ENCODE measurements at regions not wholly inside any gene's neighbourhood (a gene's known extent, or its start where the extent isn't known, plus 50 kb on each side); places are given as distances from the start of the nearest gene placed in this dataset.

GRCh38 chr17:74087002-74087585 lies 116.4 kb upstream of the RPL38 start:
- no peak for DNase-seq (ENCODE audit: low spot score)
- in situ Hi-C loops (cut with MboI; ENCODE audit: low pct_unique_long_range_greater_than_20kb, low sequenced_read_pairs, unreplicated experiment): no loop called here
- TF ChIP-seq CTCF (IDR thresholded peaks at IDR 0.05; ENCODE audit: extremely low read depth, insufficient read depth, missing control alignments): no peak

- TF ChIP-seq CTCF (IDR thresholded peaks at IDR 0.05; ENCODE audit: extremely low read depth, insufficient read depth, missing control alignments): no peak
These were observed 115.1 kb upstream of the RPL38 start for GRCh38 chr17:74088285-74088933.

GRCh38 chr17:74088934-74089329 lies 114.5 kb upstream of the RPL38 start:
- in situ Hi-C loops (cut with MboI; ENCODE audit: low pct_unique_long_range_greater_than_20kb, low sequenced_read_pairs, unreplicated experiment): no loop called here
- DNase-seq (ENCODE audit: low spot score): no peak
- TF ChIP-seq CTCF (IDR thresholded peaks at IDR 0.05; ENCODE audit: extremely low read depth, insufficient read depth, missing control alignments): no peak

More at GRCh38 chr17:74088285-74088933, 115.1 kb upstream of the RPL38 start:
- in situ Hi-C loops (cut with MboI; ENCODE audit: low pct_unique_long_range_greater_than_20kb, low sequenced_read_pairs, unreplicated experiment): no loop called here
- no peak for DNase-seq (ENCODE audit: low spot score)

- DNase-seq (ENCODE audit: low spot score): no peak
- TF ChIP-seq CTCF (IDR thresholded peaks at IDR 0.05; ENCODE audit: extremely low read depth, insufficient read depth, missing control alignments): no peak
- in situ Hi-C loops (cut with MboI; ENCODE audit: low pct_unique_long_range_greater_than_20kb, low sequenced_read_pairs, unreplicated experiment): no loop called here
These were observed 114.1 kb upstream of the RPL38 start for GRCh38 chr17:74089380-74089779.

- DNase-seq (ENCODE audit: low spot score): peak; percentile 74
- in situ Hi-C loops (cut with MboI; ENCODE audit: low pct_unique_long_range_greater_than_20kb, low sequenced_read_pairs, unreplicated experiment): no loop called here
- TF ChIP-seq CTCF (IDR thresholded peaks at IDR 0.05; ENCODE audit: extremely low read depth, insufficient read depth, missing control alignments): peak; percentile 93
These were observed 113.5 kb upstream of the RPL38 start for GRCh38 chr17:74089869-74090464.

GRCh38 chr17:74094651-74095050 lies 108.8 kb upstream of the RPL38 start:
- in situ Hi-C loops (cut with MboI; ENCODE audit: low pct_unique_long_range_greater_than_20kb, low sequenced_read_pairs, unreplicated experiment): no loop called here
- no peak for DNase-seq (ENCODE audit: low spot score)
- TF ChIP-seq CTCF (IDR thresholded peaks at IDR 0.05; ENCODE audit: extremely low read depth, insufficient read depth, missing control alignments): no peak

All from GM13977 (cell line).